Activated B cell treated with CpG ODN at 0.5 μM for 24 hours (primary cell): ENCODE measurements at regions not wholly inside any gene's neighbourhood (a gene's known extent, or its start where the extent isn't known, plus 50 kb on each side); places are given as distances from the start of the nearest gene placed in this dataset.

Experiments used
- ATAC-seq: fragments of 200-7000 bp; cut with Tn5 transposase; one replicate; pipeline ENCODE4 v1.10.0; 2021; ENCODE audit warnings: low read depth, mild to moderate bottlenecking, moderate library complexity
- CTCF ChIA-PET: fragments of 350-600 bp; sonication (Branson Sonifier 250); formaldehyde crosslinking; loops from one replicate; lab custom pipeline; 2021; ENCODE audit warnings: antibody characterized with exemption; lab: Charles Lee
- POLR2A ChIA-PET: fragments of 350-600 bp; sonication (Branson Sonifier 250); formaldehyde crosslinking; loops from one replicate; lab custom pipeline; 2021; ENCODE audit warnings: antibody characterized with exemption; lab: Charles Lee
- DNase-seq: peaks from one replicate; pipeline ENCODE4 v3.0.0; 2022
- H3K27ac Mint-ChIP-seq: one replicate; pipeline ENCODE4 v1.8.0; 2020; ENCODE audit warnings: mixed read lengths
- H3K27me3 Mint-ChIP-seq: one replicate; pipeline ENCODE4 v1.8.0; 2021; ENCODE audit warnings: mixed read lengths
- H3K36me3 Mint-ChIP-seq: one replicate; pipeline ENCODE4 v1.8.0; 2021; ENCODE audit warnings: low read depth, mixed read lengths
- H3K4me1 Mint-ChIP-seq: one replicate; pipeline ENCODE4 v1.8.0; 2021; ENCODE audit warnings: mixed read lengths
- H3K4me3 Mint-ChIP-seq: one replicate; pipeline ENCODE4 v1.8.0; 2020; ENCODE audit warnings: mild to moderate bottlenecking, mixed read lengths
- H3K9me3 Mint-ChIP-seq: one replicate; pipeline ENCODE4 v1.8.0; 2020; ENCODE audit warnings: mixed read lengths
- intact Hi-C: fragments of 100-400 bp; cut with micrococcal nuclease; formaldehyde crosslinking; loops from one replicate; pipeline ENCODE4 v1.15.1; 2024
- TF ChIP-seq, protein P1 (sequence below): fragments of 200-600 bp; IDR thresholded peaks from one replicate; pipeline ENCODE4 v1.8.0; 2022; ENCODE audit warnings: antibody characterized with exemption, mild to moderate bottlenecking

DNA sequence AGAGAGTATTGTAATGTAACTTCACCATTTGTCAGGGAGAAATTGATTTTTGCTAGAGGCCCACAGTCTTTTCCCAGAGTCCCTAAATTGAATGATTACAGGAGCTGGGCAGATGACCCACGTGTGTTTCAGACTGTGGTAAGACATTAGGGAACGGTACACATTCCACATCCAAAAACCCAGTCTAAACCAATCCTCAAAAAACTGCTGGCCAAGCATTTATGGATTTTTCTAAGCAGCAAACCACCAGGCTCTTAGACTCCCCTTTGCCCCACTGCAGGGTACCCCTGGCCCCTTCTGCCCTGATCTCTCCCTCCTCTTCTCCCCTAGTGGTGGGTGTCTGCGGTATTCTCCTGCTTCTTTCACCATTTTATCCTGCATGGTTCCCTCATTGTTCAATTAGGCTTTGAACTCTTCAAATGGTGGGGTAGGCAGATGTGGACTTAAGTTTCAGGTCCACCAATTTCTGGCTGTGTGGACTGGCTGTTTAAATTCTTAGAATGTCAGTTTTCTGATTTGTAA, 135.5 kb upstream of the SORCS3 start:
- no peaks in the 10 kb centered on the region for H3K9me3 Mint-ChIP-seq
- no peak overlapping the region for H3K4me3 Mint-ChIP-seq
- POLR2A ChIA-PET: no interaction called here
- CTCF ChIA-PET: no interaction called here
- no peaks in the 10 kb centered on the region for H3K36me3 Mint-ChIP-seq
- DNase-seq: no peak
- intact Hi-C loops: no loop called here
- H3K4me1 Mint-ChIP-seq: no peaks in the 10 kb centered on the region
- no peak overlapping the region for H3K27ac Mint-ChIP-seq
- peaks cover 14% of the 10 kb centered on the region for H3K27me3 Mint-ChIP-seq
- ATAC-seq: no peak
- TF ChIP-seq, protein P1, sequence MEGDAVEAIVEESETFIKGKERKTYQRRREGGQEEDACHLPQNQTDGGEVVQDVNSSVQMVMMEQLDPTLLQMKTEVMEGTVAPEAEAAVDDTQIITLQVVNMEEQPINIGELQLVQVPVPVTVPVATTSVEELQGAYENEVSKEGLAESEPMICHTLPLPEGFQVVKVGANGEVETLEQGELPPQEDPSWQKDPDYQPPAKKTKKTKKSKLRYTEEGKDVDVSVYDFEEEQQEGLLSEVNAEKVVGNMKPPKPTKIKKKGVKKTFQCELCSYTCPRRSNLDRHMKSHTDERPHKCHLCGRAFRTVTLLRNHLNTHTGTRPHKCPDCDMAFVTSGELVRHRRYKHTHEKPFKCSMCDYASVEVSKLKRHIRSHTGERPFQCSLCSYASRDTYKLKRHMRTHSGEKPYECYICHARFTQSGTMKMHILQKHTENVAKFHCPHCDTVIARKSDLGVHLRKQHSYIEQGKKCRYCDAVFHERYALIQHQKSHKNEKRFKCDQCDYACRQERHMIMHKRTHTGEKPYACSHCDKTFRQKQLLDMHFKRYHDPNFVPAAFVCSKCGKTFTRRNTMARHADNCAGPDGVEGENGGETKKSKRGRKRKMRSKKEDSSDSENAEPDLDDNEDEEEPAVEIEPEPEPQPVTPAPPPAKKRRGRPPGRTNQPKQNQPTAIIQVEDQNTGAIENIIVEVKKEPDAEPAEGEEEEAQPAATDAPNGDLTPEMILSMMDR: no peak

- intact Hi-C loops: no loop called here
- Mint-ChIP-seq H3K9me3 (no peaks in the 10 kb centered on the region), H3K27ac (no peak overlapping the region), H3K27me3 (peaks cover 24% of the 10 kb centered on the region), H3K4me3 (no peak overlapping the region), H3K4me1 (no peaks in the 10 kb centered on the region), H3K36me3 (no peaks in the 10 kb centered on the region)
- ChIA-PET POLR2A (no interaction called here), CTCF (no interaction called here)
- ATAC-seq: no peak
- TF ChIP-seq, protein P1: no peak
- no peak for DNase-seq
These were observed 131.1 kb upstream of the SORCS3 start for GRCh38 chr10:104509981-104510380.

DNA sequence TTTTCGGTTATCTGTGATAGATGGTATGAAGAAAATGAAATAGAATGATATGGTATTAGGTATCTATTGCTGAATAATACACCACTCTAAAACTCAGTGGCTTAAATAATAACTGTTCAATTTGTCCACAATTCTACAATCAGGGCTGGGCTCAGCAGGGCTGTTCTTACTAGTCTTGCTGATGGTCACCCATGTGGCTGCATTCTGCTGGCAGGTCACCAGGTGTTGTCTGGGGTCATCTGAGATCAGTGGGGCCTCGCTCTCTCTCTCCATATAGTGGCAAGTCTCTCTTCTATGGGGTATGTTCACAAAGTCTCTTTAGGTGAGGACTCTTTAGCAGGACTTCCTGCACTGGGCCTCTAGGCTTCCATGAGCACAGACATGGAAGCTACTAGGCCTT, 130.4 kb upstream of the SORCS3 start:
- ChIA-PET POLR2A (no interaction called here), CTCF (no interaction called here)
- H3K4me1 Mint-ChIP-seq: no peaks in the 10 kb centered on the region
- no peak overlapping the region for H3K27ac Mint-ChIP-seq
- H3K9me3 Mint-ChIP-seq: no peaks in the 10 kb centered on the region
- no peaks in the 10 kb centered on the region for H3K36me3 Mint-ChIP-seq
- H3K27me3 Mint-ChIP-seq: peaks cover 24% of the 10 kb centered on the region
- no peak for ATAC-seq
- no peak for DNase-seq
- H3K4me3 Mint-ChIP-seq: no peak overlapping the region
- intact Hi-C loops: no loop called here
- TF ChIP-seq, protein P1: no peak

GRCh38 chr10:104512800-104513199, 128.3 kb upstream of the SORCS3 start:
- POLR2A ChIA-PET: no interaction called here

GRCh38 chr10:104515678-104516199, 125.4 kb upstream of the SORCS3 start:
- Mint-ChIP-seq H3K4me3 (no peak overlapping the region), H3K4me1 (no peaks in the 10 kb centered on the region), H3K36me3 (no peaks in the 10 kb centered on the region), H3K27me3 (peaks cover 10% of the 10 kb centered on the region), H3K27ac (no peak overlapping the region), H3K9me3 (no peaks in the 10 kb centered on the region)
- ChIA-PET CTCF (no interaction called here), POLR2A (no interaction called here)
- TF ChIP-seq, protein P1: no peak
- intact Hi-C loops: no loop called here
- DNase-seq (no peak), ATAC-seq (no peak)

More at GRCh38 chr10:104512800-104513199, 128.3 kb upstream of the SORCS3 start:
- Mint-ChIP-seq H3K27ac (no peak overlapping the region), H3K4me3 (no peak overlapping the region), H3K4me1 (no peaks in the 10 kb centered on the region), H3K9me3 (no peaks in the 10 kb centered on the region), H3K36me3 (no peaks in the 10 kb centered on the region), H3K27me3 (peaks cover 20% of the 10 kb centered on the region)
- no peak for DNase-seq
- CTCF ChIA-PET: no interaction called here
- intact Hi-C loops: no loop called here
- no peak for ATAC-seq
- TF ChIP-seq, protein P1: no peak
